HG02870 (cell line): ENCODE measurements at regions not wholly inside any gene's neighbourhood (a gene's known extent, or its start where the extent isn't known, plus 50 kb on each side); places are given as distances from the start of the nearest gene placed in this dataset.
A peak's percentile ranks its signal among the peaks of the same experiment; 100 is the strongest.
"Not testable (repeated sequence)": the region's sequence is repeated elsewhere in the genome, so short reads cannot be mapped to it uniquely, and the experiment has no call there.

Experiments
- ATAC-seq: cut with Tn5 transposase; IDR thresholded peaks from one replicate; pipeline ENCODE4 v1.9.1; 2021; ENCODE audit warnings: mild to moderate bottlenecking, moderate library complexity; ENCODE audit not compliant: unreplicated experiment

- no peak for ATAC-seq
Observed at GRCh38 chr3:40695848-40696247, 171.1 kb downstream of the ZNF621 start.

- not testable (repeated sequence) for ATAC-seq
Observed at GRCh38 chr3:40698611-40699010, 173.9 kb downstream of the ZNF621 start.

- ATAC-seq: no peak
Observed at GRCh38 chr3:40701016-40701588, 176.3 kb downstream of the ZNF621 start.

- no peak for ATAC-seq
Observed at GRCh38 chr3:40704224-40704623, 179.5 kb downstream of the ZNF621 start.

GRCh38 chr3:40705663-40706062, 180.9 kb downstream of the ZNF621 start:
- no peak for ATAC-seq

- ATAC-seq: no peak
Observed at GRCh38 chr3:40713306-40713705, 188.5 kb downstream of the ZNF621 start.

- ATAC-seq: peak; percentile 40
Observed at GRCh38 chr3:40713795-40714194, 189.0 kb downstream of the ZNF621 start.

- no peak for ATAC-seq
Observed at GRCh38 chr3:40714771-40715345, 190.1 kb downstream of the ZNF621 start.

- no peak for ATAC-seq
Observed at GRCh38 chr3:40715551-40715950, 190.8 kb downstream of the ZNF621 start.

- no peak for ATAC-seq
Observed at GRCh38 chr3:40717471-40717870, 192.7 kb downstream of the ZNF621 start.

- peak; percentile 17 for ATAC-seq
Observed at GRCh38 chr3:40718209-40718608, 193.4 kb downstream of the ZNF621 start.

- peak; percentile 86 for ATAC-seq
Observed at GRCh38 chr3:40718681-40719080, 193.9 kb downstream of the ZNF621 start.

- no peak for ATAC-seq
Observed at GRCh38 chr3:40719660-40720287, 195.0 kb downstream of the ZNF621 start.

- no peak for ATAC-seq
Observed at GRCh38 chr3:40720341-40720740, 195.6 kb downstream of the ZNF621 start.

GRCh38 chr3:40720863-40721262, 196.1 kb downstream of the ZNF621 start:
- ATAC-seq: no peak

- no peak for ATAC-seq
Observed at GRCh38 chr3:40723083-40723660, 198.4 kb downstream of the ZNF621 start.

- ATAC-seq: no peak
Observed at GRCh38 chr3:40725031-40725430, 200.3 kb downstream of the ZNF621 start.

GRCh38 chr3:40731445-40731844, 206.7 kb downstream of the ZNF621 start:
- no peak for ATAC-seq

- ATAC-seq: no peak
Observed at GRCh38 chr3:40736943-40737342, 212.2 kb downstream of the ZNF621 start.

- ATAC-seq: no peak
Observed at GRCh38 chr3:40737343-40737742, 212.6 kb downstream of the ZNF621 start.

- ATAC-seq: no peak
Observed at GRCh38 chr3:40739971-40740370, 215.2 kb downstream of the ZNF621 start.

- ATAC-seq: no peak
Observed at GRCh38 chr3:40741729-40742128, 217.0 kb downstream of the ZNF621 start.
